ENCODE measurements at regions not wholly inside any gene's neighbourhood (a gene's known extent, or its start where the extent isn't known, plus 50 kb on each side); places are given as distances from the start of the nearest gene placed in this dataset.
"Not testable (repeated sequence)": the region's sequence is repeated elsewhere in the genome, so short reads cannot be mapped to it uniquely, and the experiment has no call there.

- Histone ChIP-seq H3K27me3 (ENCODE audit: control insufficient read depth, insufficient read depth, low read length) (no peaks in the 10 kb centered on the region), H3K4me1 (ENCODE audit: control insufficient read depth, insufficient read depth, low read length) (no peaks in the 10 kb centered on the region), H3K9me3 (ENCODE audit: control insufficient read depth, insufficient read depth, low read length) (no peaks in the 10 kb centered on the region), H3K36me3 (ENCODE audit: control insufficient read depth, insufficient read depth, low read length) (no peaks in the 10 kb centered on the region), H3K4me3 (ENCODE audit: low read depth, low read length) (no peak overlapping the region), H3K27ac (ENCODE audit: low read depth, low read length) (no peak overlapping the region)
- no peak for DNase-seq (ENCODE audit: low read depth in 4 of 6, low spot score in 6 of 6)
- 81% methylated on average over 8 of the region's 11 CpGs for WGBS (ENCODE audit: insufficient coverage)
Measured at GRCh38 chr17:74126179-74126900, 77.1 kb upstream of the RPL38 start.

GRCh38 chr17:74126959-74127358 lies 76.5 kb upstream of the RPL38 start:
- H3K27ac ChIP-seq (ENCODE audit: low read depth, low read length): no peak overlapping the region
- no peak overlapping the region for H3K4me3 ChIP-seq (ENCODE audit: low read depth, low read length)
- no peaks in the 10 kb centered on the region for H3K4me1 ChIP-seq (ENCODE audit: control insufficient read depth, insufficient read depth, low read length)
- H3K9me3 ChIP-seq (ENCODE audit: control insufficient read depth, insufficient read depth, low read length): no peaks in the 10 kb centered on the region
- H3K36me3 ChIP-seq (ENCODE audit: control insufficient read depth, insufficient read depth, low read length): no peaks in the 10 kb centered on the region
- H3K27me3 ChIP-seq (ENCODE audit: control insufficient read depth, insufficient read depth, low read length): no peaks in the 10 kb centered on the region
- no peak for DNase-seq (ENCODE audit: low read depth in 4 of 6, low spot score in 6 of 6)
- 86% methylated on average over 5 of the region's 5 CpGs for WGBS (ENCODE audit: insufficient coverage)

DNA sequence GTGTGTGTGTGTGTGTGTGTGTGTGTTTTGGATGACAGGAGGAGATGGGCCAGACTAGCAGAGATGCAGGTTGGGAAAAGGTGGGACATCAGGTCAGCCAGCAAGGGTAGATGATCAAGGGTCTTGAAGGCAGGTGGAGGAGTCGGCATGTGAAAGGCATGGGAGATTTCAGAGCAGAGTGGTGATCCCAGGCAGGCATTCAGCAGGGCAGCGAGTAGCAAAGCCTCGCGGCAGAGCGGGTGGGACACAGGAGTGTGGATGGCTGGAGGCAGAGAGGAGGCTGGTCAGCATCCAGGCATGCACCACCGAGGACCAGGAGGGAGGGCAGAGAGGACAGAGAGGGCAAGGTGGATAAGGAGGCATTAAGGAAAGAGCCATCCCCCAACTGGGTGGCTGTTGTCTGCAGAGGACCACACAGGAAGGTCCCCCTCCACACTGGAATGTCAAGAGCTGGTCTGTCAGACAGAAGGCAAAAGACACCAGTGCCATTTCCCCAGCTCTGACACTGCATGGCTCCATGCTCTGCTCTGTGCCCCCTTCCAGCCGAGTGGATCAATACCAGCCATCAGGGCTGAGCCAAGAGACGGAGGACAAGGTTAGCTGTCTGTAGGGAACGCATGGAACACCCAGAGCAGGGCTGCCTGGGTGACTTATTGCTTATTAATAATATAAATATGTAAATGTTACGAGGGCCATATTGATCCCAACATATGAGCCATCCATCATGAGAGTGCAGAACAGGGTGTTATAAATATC lies 74.8 kb upstream of the RPL38 start:
- 66% methylated on average over 7 of the region's 10 CpGs for WGBS (ENCODE audit: insufficient coverage)
- no peaks in the 10 kb centered on the region for H3K27me3 ChIP-seq (ENCODE audit: control insufficient read depth, insufficient read depth, low read length)
- H3K9me3 ChIP-seq (ENCODE audit: control insufficient read depth, insufficient read depth, low read length): no peaks in the 10 kb centered on the region
- H3K4me1 ChIP-seq (ENCODE audit: control insufficient read depth, insufficient read depth, low read length): peaks cover 3% of the 10 kb centered on the region
- DNase-seq (ENCODE audit: low read depth in 4 of 6, low spot score in 6 of 6): no peak
- H3K36me3 ChIP-seq (ENCODE audit: control insufficient read depth, insufficient read depth, low read length): no peaks in the 10 kb centered on the region
- no peak overlapping the region for H3K4me3 ChIP-seq (ENCODE audit: low read depth, low read length)
- no peak overlapping the region for H3K27ac ChIP-seq (ENCODE audit: low read depth, low read length)

- H3K4me1 ChIP-seq (ENCODE audit: control insufficient read depth, insufficient read depth, low read length); H3K4me3 ChIP-seq (ENCODE audit: low read depth, low read length); H3K27me3 ChIP-seq (ENCODE audit: control insufficient read depth, insufficient read depth, low read length); H3K27ac ChIP-seq (ENCODE audit: low read depth, low read length); H3K9me3 ChIP-seq (ENCODE audit: control insufficient read depth, insufficient read depth, low read length); H3K36me3 ChIP-seq (ENCODE audit: control insufficient read depth, insufficient read depth, low read length); DNase-seq (ENCODE audit: low read depth in 4 of 6, low spot score in 6 of 6): not testable (repeated sequence)
- 88% methylated on average over 6 of the region's 6 CpGs for WGBS (ENCODE audit: insufficient coverage)
Measured at GRCh38 chr17:74129800-74130199, 73.7 kb upstream of the RPL38 start.

DNA sequence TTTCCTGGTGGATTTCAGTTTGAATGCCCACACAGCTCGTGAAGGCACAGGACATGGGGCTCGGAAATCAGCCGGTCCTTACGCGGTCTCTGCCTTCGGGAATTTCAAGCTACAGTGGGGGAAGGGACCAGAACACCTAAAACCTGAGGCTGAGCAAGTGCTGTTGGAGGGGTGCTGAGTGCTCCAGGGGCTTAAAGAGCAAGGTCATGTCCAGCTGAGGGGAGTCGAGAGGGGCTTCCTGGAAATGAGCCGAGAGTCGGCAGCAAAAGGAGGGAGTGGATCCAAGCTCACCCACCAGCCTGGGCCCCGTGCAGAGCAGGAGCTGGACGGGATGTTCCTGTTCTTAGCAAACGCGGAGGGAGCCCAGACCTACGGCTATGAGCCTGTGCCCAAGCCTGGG lies 73.2 kb upstream of the RPL38 start:
- Histone ChIP-seq H3K36me3 (ENCODE audit: control insufficient read depth, insufficient read depth, low read length) (no peaks in the 10 kb centered on the region), H3K27me3 (ENCODE audit: control insufficient read depth, insufficient read depth, low read length) (no peaks in the 10 kb centered on the region), H3K27ac (ENCODE audit: low read depth, low read length) (no peak overlapping the region), H3K4me3 (ENCODE audit: low read depth, low read length) (no peak overlapping the region), H3K4me1 (ENCODE audit: control insufficient read depth, insufficient read depth, low read length) (peaks cover 3% of the 10 kb centered on the region), H3K9me3 (ENCODE audit: control insufficient read depth, insufficient read depth, low read length) (no peaks in the 10 kb centered on the region)
- DNase-seq (ENCODE audit: low read depth in 4 of 6, low spot score in 6 of 6): no peak
- WGBS (ENCODE audit: insufficient coverage): 85% methylated on average over 11 of the region's 14 CpGs

DNA sequence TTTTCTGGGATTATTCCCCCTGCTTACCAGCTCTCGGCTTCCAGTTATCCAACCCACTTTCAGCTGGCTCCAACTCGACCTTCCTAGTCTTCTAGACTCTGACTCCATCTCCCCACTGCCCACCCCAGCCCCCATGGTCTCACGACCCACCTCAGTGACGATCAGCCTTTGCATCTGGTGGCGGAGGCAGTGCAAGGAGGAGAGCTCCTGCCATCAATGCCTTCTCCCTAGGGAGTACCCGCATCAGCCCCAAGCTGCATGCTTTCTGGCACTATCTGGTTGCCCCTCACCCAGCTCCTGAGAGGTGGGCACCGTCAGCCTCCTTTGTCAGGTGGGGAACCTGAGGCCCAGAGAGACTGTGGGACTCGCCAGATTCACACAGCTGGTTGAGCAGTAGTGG lies 72.6 kb upstream of the RPL38 start:
- Histone ChIP-seq H3K9me3 (ENCODE audit: control insufficient read depth, insufficient read depth, low read length) (no peaks in the 10 kb centered on the region), H3K27me3 (ENCODE audit: control insufficient read depth, insufficient read depth, low read length) (no peaks in the 10 kb centered on the region), H3K4me3 (ENCODE audit: low read depth, low read length) (no peak overlapping the region), H3K4me1 (ENCODE audit: control insufficient read depth, insufficient read depth, low read length) (peaks cover 3% of the 10 kb centered on the region), H3K36me3 (ENCODE audit: control insufficient read depth, insufficient read depth, low read length) (no peaks in the 10 kb centered on the region), H3K27ac (ENCODE audit: low read depth, low read length) (no peak overlapping the region)
- 85% methylated on average over 7 of the region's 8 CpGs for WGBS (ENCODE audit: insufficient coverage)
- no peak for DNase-seq (ENCODE audit: low read depth in 4 of 6, low spot score in 6 of 6)

GRCh38 chr17:74132354-74132753 lies 71.1 kb upstream of the RPL38 start:
- no peaks in the 10 kb centered on the region for H3K36me3 ChIP-seq (ENCODE audit: control insufficient read depth, insufficient read depth, low read length)
- WGBS (ENCODE audit: insufficient coverage): 89% methylated on average over 3 of the region's 6 CpGs
- no peak overlapping the region for H3K4me3 ChIP-seq (ENCODE audit: low read depth, low read length)
- no peaks in the 10 kb centered on the region for H3K27me3 ChIP-seq (ENCODE audit: control insufficient read depth, insufficient read depth, low read length)
- peaks cover 3% of the 10 kb centered on the region for H3K4me1 ChIP-seq (ENCODE audit: control insufficient read depth, insufficient read depth, low read length)
- H3K27ac ChIP-seq (ENCODE audit: low read depth, low read length): no peak overlapping the region
- H3K9me3 ChIP-seq (ENCODE audit: control insufficient read depth, insufficient read depth, low read length): no peaks in the 10 kb centered on the region
- no peak for DNase-seq (ENCODE audit: low read depth in 4 of 6, low spot score in 6 of 6)

- H3K27ac ChIP-seq (ENCODE audit: low read depth, low read length): no peak overlapping the region
- H3K4me3 ChIP-seq (ENCODE audit: low read depth, low read length): no peak overlapping the region
- peaks cover 3% of the 10 kb centered on the region for H3K4me1 ChIP-seq (ENCODE audit: control insufficient read depth, insufficient read depth, low read length)
- no peaks in the 10 kb centered on the region for H3K27me3 ChIP-seq (ENCODE audit: control insufficient read depth, insufficient read depth, low read length)
- DNase-seq (ENCODE audit: low read depth in 4 of 6, low spot score in 6 of 6): no peak
- H3K9me3 ChIP-seq (ENCODE audit: control insufficient read depth, insufficient read depth, low read length): no peaks in the 10 kb centered on the region
- H3K36me3 ChIP-seq (ENCODE audit: control insufficient read depth, insufficient read depth, low read length): no peaks in the 10 kb centered on the region
- 82% methylated on average over 12 of the region's 22 CpGs for WGBS (ENCODE audit: insufficient coverage)
Measured at GRCh38 chr17:74133740-74134139, 69.7 kb upstream of the RPL38 start.

DNA sequence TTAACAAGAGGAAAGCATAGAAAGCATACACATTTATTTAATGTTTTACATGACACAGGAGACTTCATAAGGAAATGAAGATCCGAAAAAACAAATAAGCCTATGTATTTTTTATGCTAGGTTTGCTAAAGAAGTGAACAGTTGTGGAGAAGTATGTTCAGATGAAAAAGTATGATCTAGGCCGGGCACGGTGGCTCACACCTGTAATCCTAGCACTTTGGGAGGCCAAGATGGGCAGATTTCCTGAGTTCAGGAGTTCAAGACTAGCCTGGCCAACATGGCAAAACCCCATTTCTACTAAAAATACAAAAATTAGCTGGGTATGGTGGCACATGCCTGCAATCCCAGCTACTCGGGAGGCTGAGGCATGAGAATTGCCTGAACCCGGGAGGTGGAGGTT lies 69.2 kb upstream of the RPL38 start:
- not testable (repeated sequence) for H3K4me1 ChIP-seq (ENCODE audit: control insufficient read depth, insufficient read depth, low read length); H3K9me3 ChIP-seq (ENCODE audit: control insufficient read depth, insufficient read depth, low read length); DNase-seq (ENCODE audit: low read depth in 4 of 6, low spot score in 6 of 6); H3K27me3 ChIP-seq (ENCODE audit: control insufficient read depth, insufficient read depth, low read length); H3K36me3 ChIP-seq (ENCODE audit: control insufficient read depth, insufficient read depth, low read length); H3K27ac ChIP-seq (ENCODE audit: low read depth, low read length); H3K4me3 ChIP-seq (ENCODE audit: low read depth, low read length)
- WGBS (ENCODE audit: insufficient coverage): 71% methylated on average over 4 of the region's 5 CpGs

GRCh38 chr17:74134991-74135390 lies 68.5 kb upstream of the RPL38 start:
- Histone ChIP-seq H3K4me1 (ENCODE audit: control insufficient read depth, insufficient read depth, low read length) (peaks cover 3% of the 10 kb centered on the region), H3K9me3 (ENCODE audit: control insufficient read depth, insufficient read depth, low read length) (no peaks in the 10 kb centered on the region), H3K27ac (ENCODE audit: low read depth, low read length) (no peak overlapping the region), H3K4me3 (ENCODE audit: low read depth, low read length) (no peak overlapping the region), H3K27me3 (ENCODE audit: control insufficient read depth, insufficient read depth, low read length) (no peaks in the 10 kb centered on the region), H3K36me3 (ENCODE audit: control insufficient read depth, insufficient read depth, low read length) (no peaks in the 10 kb centered on the region)
- DNase-seq (ENCODE audit: low read depth in 4 of 6, low spot score in 6 of 6): peak in 1 of 6 donors; percentile 37
- WGBS (ENCODE audit: insufficient coverage): no CpG with 5 or more reads among the region's 1 CpG

Measured in spinal cord (tissue), 9 donors.